ENCODE measurements at regions not wholly inside any gene's neighbourhood (a gene's known extent, or its start where the extent isn't known, plus 50 kb on each side); places are given as distances from the start of the nearest gene placed in this dataset.

GRCh38 chr10:78613132-78613531 is 455.6 kb upstream of the ZMIZ1 start:
- no peaks in the 10 kb centered on the region for H3K36me3 ChIP-seq (ENCODE audit: low read depth)
- H3K4me3 ChIP-seq (ENCODE audit: severe bottlenecking), result no peak overlapping the region
- H3K9me3 ChIP-seq (ENCODE audit: severe bottlenecking), result peaks cover 3% of the 10 kb centered on the region
- TF ChIP-seq CTCF (IDR thresholded peaks at IDR 0.05; ENCODE audit: poor library complexity, severe bottlenecking), result no peak
- no peaks in the 10 kb centered on the region for H3K4me1 ChIP-seq (ENCODE audit: insufficient read depth, poor library complexity, severe bottlenecking)
- no peaks in the 10 kb centered on the region for H3K27me3 ChIP-seq (ENCODE audit: insufficient read depth, poor library complexity, severe bottlenecking)
- H3K27ac ChIP-seq (ENCODE audit: poor library complexity, severe bottlenecking), result no peak overlapping the region
- DNase-seq (ENCODE audit: low spot score), result no peak
- ATAC-seq (ENCODE audit: low read depth), result no peak

GRCh38 chr10:78614267-78614666 is 454.5 kb upstream of the ZMIZ1 start:
- no peak overlapping the region for H3K4me3 ChIP-seq (ENCODE audit: severe bottlenecking)
- H3K27ac ChIP-seq (ENCODE audit: poor library complexity, severe bottlenecking), result no peak overlapping the region
- H3K9me3 ChIP-seq (ENCODE audit: severe bottlenecking), result peaks cover under 1% of the 10 kb centered on the region
- no peaks in the 10 kb centered on the region for H3K27me3 ChIP-seq (ENCODE audit: insufficient read depth, poor library complexity, severe bottlenecking)
- DNase-seq (ENCODE audit: low spot score), result no peak
- H3K36me3 ChIP-seq (ENCODE audit: low read depth), result no peaks in the 10 kb centered on the region
- H3K4me1 ChIP-seq (ENCODE audit: insufficient read depth, poor library complexity, severe bottlenecking), result no peaks in the 10 kb centered on the region
- no peak for ATAC-seq (ENCODE audit: low read depth)
- no peak for TF ChIP-seq CTCF (IDR thresholded peaks at IDR 0.05; ENCODE audit: poor library complexity, severe bottlenecking)

- H3K4me1 ChIP-seq (ENCODE audit: insufficient read depth, poor library complexity, severe bottlenecking), result no peaks in the 10 kb centered on the region
- no peaks in the 10 kb centered on the region for H3K27me3 ChIP-seq (ENCODE audit: insufficient read depth, poor library complexity, severe bottlenecking)
- H3K27ac ChIP-seq (ENCODE audit: poor library complexity, severe bottlenecking), result no peak overlapping the region
- ATAC-seq (ENCODE audit: low read depth) (no peak), DNase-seq (ENCODE audit: low spot score) (no peak)
- no peak for TF ChIP-seq CTCF (IDR thresholded peaks at IDR 0.05; ENCODE audit: poor library complexity, severe bottlenecking)
- no peaks in the 10 kb centered on the region for H3K9me3 ChIP-seq (ENCODE audit: severe bottlenecking)
- H3K36me3 ChIP-seq (ENCODE audit: low read depth), result no peaks in the 10 kb centered on the region
- no peak overlapping the region for H3K4me3 ChIP-seq (ENCODE audit: severe bottlenecking)
Observed at GRCh38 chr10:78614744-78615143, 454.0 kb upstream of the ZMIZ1 start.

- no peak overlapping the region for H3K4me3 ChIP-seq (ENCODE audit: severe bottlenecking)
- ATAC-seq (ENCODE audit: low read depth) (no peak), DNase-seq (ENCODE audit: low spot score) (no peak)
- TF ChIP-seq CTCF (IDR thresholded peaks at IDR 0.05; ENCODE audit: poor library complexity, severe bottlenecking), result no peak
- H3K36me3 ChIP-seq (ENCODE audit: low read depth), result no peaks in the 10 kb centered on the region
- H3K4me1 ChIP-seq (ENCODE audit: insufficient read depth, poor library complexity, severe bottlenecking), result no peaks in the 10 kb centered on the region
- H3K27ac ChIP-seq (ENCODE audit: poor library complexity, severe bottlenecking), result no peak overlapping the region
- H3K27me3 ChIP-seq (ENCODE audit: insufficient read depth, poor library complexity, severe bottlenecking), result no peaks in the 10 kb centered on the region
- no peaks in the 10 kb centered on the region for H3K9me3 ChIP-seq (ENCODE audit: severe bottlenecking)
Observed at GRCh38 chr10:78616125-78616695, 452.6 kb upstream of the ZMIZ1 start.

GRCh38 chr10:78617115-78617514 is 451.7 kb upstream of the ZMIZ1 start:
- Histone ChIP-seq H3K27ac (ENCODE audit: poor library complexity, severe bottlenecking) (no peak overlapping the region), H3K36me3 (ENCODE audit: low read depth) (no peaks in the 10 kb centered on the region), H3K4me3 (ENCODE audit: severe bottlenecking) (no peak overlapping the region), H3K9me3 (ENCODE audit: severe bottlenecking) (no peaks in the 10 kb centered on the region), H3K27me3 (ENCODE audit: insufficient read depth, poor library complexity, severe bottlenecking) (no peaks in the 10 kb centered on the region), H3K4me1 (ENCODE audit: insufficient read depth, poor library complexity, severe bottlenecking) (no peaks in the 10 kb centered on the region)
- TF ChIP-seq CTCF (IDR thresholded peaks at IDR 0.05; ENCODE audit: poor library complexity, severe bottlenecking), result no peak
- DNase-seq (ENCODE audit: low spot score) (no peak), ATAC-seq (ENCODE audit: low read depth) (no peak)
